Mesodermal cell (in vitro differentiated cells): ENCODE measurements at regions not wholly inside any gene's neighbourhood (a gene's known extent, or its start where the extent isn't known, plus 50 kb on each side); places are given as distances from the start of the nearest gene placed in this dataset.
"Not testable (repeated sequence)": the region's sequence is repeated elsewhere in the genome, so short reads cannot be mapped to it uniquely, and the experiment has no call there.

Experiments used
- H3K27ac ChIP-seq: 2 replicates; pipeline ENCODE4 v1.7.0; 2013; ENCODE audit warnings: mild to moderate bottlenecking, low read depth, low read length, moderate library complexity; ENCODE audit not compliant: severe bottlenecking
- H3K36me3 ChIP-seq: 2 replicates; pipeline ENCODE4 v1.7.1; 2013; ENCODE audit warnings: mild to moderate bottlenecking, low read length, moderate library complexity; ENCODE audit not compliant: control insufficient read depth, insufficient read depth
- H3K4me1 ChIP-seq: one replicate; pipeline ENCODE4 v1.7.1; 2013; ENCODE audit warnings: mild to moderate bottlenecking, low read length; ENCODE audit not compliant: insufficient read depth, control insufficient read depth, poor library complexity, severe bottlenecking
- H3K4me3 ChIP-seq: 2 replicates; pipeline ENCODE4 v1.7.0; 2013; ENCODE audit warnings: low read length, control low read depth, mild to moderate bottlenecking; ENCODE audit not compliant: insufficient read depth, poor library complexity, severe bottlenecking; ENCODE audit errors: extremely low read depth
- H3K9me3 ChIP-seq: 2 replicates; pipeline ENCODE4 v1.7.1; 2013; ENCODE audit warnings: mild to moderate bottlenecking, low read length, moderate library complexity; ENCODE audit not compliant: control insufficient read depth
- WGBS, 2 experiments: methylation state at CpG; one replicate each; pipeline ENCODE4 v1.1.5; 2013; ENCODE audit warnings: missing lambda C conversion rate in 2 of 2; ENCODE audit not compliant: insufficient coverage in 2 of 2; 5-methylcytosine and 5-hydroxymethylcytosine counted together

DNA sequence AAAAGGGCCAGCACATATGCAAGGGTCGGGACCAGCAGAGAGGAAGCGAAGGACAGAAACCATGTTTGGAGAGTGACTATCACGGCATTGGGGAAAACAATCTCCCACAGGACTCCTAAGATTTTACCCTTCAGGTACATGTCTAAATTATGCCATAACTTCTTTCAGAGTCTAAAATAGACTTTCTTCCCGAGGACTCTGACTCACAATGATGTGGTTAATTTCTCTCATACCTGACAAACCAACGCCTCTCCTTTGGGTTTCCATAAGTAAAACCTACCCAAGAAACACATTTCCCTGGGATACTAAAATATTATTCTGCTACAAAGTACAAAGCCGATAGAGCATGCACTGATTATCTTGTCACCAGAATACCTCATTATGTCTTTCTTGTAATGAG, 127.8 kb upstream of the NETO1 start:
- no peaks in the 10 kb centered on the region for H3K4me1 ChIP-seq
- no peak overlapping the region for H3K4me3 ChIP-seq
- H3K27ac ChIP-seq = no peak overlapping the region
- H3K9me3 ChIP-seq = no peaks in the 10 kb centered on the region
- no peaks in the 10 kb centered on the region for H3K36me3 ChIP-seq
- WGBS, 2 experiments = 91 to 94% methylated on average over 2 to 5 of the region's 6 CpGs

DNA sequence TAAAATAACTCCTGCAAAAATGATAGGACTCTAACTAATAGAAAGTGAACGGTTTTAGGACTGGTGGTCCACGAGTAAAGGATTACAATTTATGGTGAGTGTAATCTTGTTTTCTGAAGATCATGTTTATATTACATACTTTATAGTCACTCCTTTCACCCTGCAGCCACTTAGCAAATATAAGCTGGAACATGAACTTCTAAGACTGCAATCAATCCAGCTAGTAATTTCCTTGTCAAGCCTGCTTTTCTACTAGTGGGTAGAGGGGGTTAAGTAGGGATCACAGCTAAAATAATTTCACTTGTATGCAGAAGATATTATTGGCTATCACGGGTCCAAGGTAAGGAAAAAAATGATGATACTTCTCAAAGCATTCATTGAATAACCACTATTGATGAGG, 125.5 kb upstream of the NETO1 start:
- no peaks in the 10 kb centered on the region for H3K36me3 ChIP-seq
- no peaks in the 10 kb centered on the region for H3K4me1 ChIP-seq
- H3K4me3 ChIP-seq = no peak overlapping the region
- H3K27ac ChIP-seq = no peak overlapping the region
- H3K9me3 ChIP-seq = no peaks in the 10 kb centered on the region
- no CpG with 5 or more reads among the region's 3 CpGs for WGBS, 2 experiments

DNA sequence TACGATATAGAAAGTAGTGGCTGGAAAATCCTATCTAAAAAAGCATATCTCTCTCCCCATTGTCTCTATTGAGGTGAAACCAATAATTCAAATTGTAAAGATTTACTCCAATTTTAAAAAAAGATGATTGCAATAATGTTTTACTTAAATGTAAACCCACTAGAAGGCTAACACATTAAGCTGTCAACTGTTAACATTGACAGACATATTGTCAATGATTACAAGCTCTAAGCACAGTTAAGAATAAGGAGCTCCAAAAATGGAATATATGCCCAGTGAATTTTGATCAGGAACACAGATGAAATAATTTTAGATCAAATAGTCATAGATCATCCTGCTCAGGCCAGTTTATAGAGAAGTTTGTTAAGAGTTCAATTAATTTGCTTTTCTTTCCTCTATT, 123.6 kb upstream of the NETO1 start:
- Histone ChIP-seq H3K4me1 (no peaks in the 10 kb centered on the region), H3K27ac (no peak overlapping the region), H3K9me3 (no peaks in the 10 kb centered on the region), H3K36me3 (no peaks in the 10 kb centered on the region), H3K4me3 (no peak overlapping the region)
- WGBS, 2 experiments = no CpG with 5 or more reads among the region's 1 CpG

DNA sequence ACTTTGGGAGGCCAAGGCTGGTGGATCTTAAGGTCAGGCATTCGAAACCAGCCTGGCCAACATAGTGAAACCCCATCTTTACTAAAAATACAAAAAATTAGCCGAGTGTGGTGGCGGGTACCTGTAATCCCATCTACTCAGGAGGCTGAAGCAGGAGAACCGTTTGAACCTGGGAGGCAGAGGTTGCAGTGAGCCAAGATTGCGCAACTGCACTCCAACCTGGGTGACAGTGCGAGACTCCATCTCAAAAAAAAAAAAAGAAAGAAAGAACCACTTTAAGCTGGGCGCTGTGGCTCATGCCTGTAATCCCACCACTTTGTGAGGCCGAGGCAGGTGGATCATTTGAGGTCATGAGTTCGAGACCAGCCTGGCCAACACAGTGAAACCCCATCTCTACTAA, 119.8 kb upstream of the NETO1 start:
- not testable (repeated sequence) for H3K36me3 ChIP-seq, H3K27ac ChIP-seq, H3K4me3 ChIP-seq, H3K9me3 ChIP-seq, H3K4me1 ChIP-seq
- WGBS, 2 experiments = 78 to 83% methylated on average over 3 to 7 of the region's 9 CpGs

DNA sequence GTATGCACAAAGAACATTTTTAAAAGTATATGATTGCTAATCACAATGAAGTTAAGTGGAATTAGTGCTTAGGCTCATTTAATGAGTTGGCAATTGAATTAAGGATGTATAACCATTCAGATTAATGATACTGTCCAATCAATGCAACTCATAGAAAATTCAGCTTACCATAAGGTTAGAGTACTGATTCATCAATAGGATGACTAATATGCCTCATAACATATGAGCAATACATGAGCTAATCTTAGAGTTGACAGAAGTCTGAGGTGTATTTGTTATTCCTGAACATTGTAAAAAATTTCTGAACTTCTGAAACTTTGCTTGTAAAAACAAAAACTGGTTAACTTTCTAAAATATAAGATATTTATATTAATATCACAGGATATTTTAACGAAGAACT, 118.3 kb upstream of the NETO1 start:
- H3K9me3 ChIP-seq = no peaks in the 10 kb centered on the region
- no peaks in the 10 kb centered on the region for H3K4me1 ChIP-seq
- no peak overlapping the region for H3K27ac ChIP-seq
- no peaks in the 10 kb centered on the region for H3K36me3 ChIP-seq
- no peak overlapping the region for H3K4me3 ChIP-seq
- WGBS, 2 experiments = no CpG with 5 or more reads among the region's 1 CpG

DNA sequence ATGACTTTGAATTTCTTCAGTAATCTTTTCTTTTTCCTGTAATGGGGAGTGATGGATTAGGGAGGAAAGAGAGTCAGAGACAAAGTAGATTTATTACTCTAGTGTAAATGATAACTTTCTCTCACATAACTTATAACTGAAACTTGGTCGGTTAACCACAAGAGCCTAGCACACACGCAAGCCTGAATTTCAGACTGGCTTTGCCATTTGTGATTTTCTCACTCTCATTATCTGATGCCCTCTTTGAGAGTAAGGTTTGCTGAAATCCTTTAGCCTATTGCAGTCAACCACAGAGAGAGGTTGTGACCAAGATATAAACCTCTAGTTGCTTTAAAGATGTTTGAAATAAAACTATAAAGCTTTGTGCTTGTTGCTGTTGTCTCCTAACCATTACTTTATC, 117.9 kb upstream of the NETO1 start:
- H3K4me3 ChIP-seq = no peak overlapping the region
- no peaks in the 10 kb centered on the region for H3K4me1 ChIP-seq
- H3K27ac ChIP-seq = no peak overlapping the region
- H3K36me3 ChIP-seq = no peaks in the 10 kb centered on the region
- no CpG with 5 or more reads among the region's 2 CpGs for WGBS, 2 experiments
- H3K9me3 ChIP-seq = no peaks in the 10 kb centered on the region

DNA sequence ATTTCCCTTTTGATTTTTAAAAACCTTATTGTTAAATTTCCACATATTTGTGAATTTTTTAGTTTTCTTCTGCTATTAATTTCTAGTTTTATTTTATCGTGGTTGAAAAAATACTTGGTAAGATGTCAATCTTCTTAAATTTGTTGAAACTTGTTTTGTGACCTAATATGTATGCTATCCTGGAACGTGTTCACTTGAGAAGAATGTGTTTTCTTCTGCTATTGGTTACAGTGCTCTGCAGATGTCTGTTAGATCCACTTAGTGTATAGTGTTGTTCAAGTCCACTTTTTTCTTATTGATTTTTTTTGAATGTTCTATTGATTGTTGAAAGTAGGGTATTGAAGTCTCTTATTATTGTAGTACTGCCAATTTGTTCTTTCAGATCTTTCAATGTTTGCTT, 116.5 kb upstream of the NETO1 start:
- Histone ChIP-seq H3K27ac (no peak overlapping the region), H3K9me3 (no peaks in the 10 kb centered on the region), H3K36me3 (no peaks in the 10 kb centered on the region), H3K4me3 (no peak overlapping the region), H3K4me1 (no peaks in the 10 kb centered on the region)
- WGBS, 2 experiments = 57 to 78% methylated on average over 1 of the region's 2 CpGs

DNA sequence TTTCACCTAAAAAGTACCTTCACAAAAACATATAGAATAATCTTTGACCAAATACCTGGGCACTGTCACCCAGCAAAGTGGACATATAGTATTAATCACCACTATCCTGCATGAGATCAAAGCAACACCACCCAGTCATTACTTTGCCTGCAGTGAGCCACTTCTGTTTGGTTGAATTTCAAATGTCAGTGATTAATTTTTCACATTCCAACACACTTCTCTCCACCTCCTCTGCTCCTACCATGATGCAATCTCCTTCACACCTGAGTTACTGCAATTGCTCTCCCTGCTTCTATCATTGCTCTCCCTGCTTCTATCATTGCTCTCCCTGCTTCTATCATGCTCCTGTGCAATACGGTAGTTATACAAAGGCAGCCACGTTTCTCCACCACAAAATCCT, 106.1 kb upstream of the NETO1 start:
- Histone ChIP-seq H3K4me1 (no peaks in the 10 kb centered on the region), H3K36me3 (no peaks in the 10 kb centered on the region), H3K27ac (no peak overlapping the region), H3K9me3 (no peaks in the 10 kb centered on the region), H3K4me3 (no peak overlapping the region)
- whole genome bisulfite sequencing, 2 experiments = 90 to 100% methylated on average over 1 to 2 of the region's 2 CpGs

DNA sequence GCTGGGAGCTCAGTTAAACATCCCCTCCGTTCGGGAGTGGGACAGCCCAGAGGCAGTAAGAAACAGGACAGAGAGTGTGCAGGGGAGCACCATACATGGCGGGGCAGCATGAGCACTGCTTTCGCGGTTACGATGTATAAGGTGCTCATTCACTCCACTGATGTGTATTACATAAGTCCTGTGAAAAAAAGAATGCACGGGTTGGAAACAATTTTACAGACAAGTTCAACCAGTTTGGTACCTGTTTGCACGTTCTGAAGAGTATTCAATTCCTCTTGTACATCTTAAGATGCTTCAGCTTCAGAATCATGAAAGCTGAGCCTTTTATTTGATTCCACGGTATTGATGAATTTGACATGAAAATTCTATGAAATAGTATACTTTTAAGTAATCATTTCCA, 97.8 kb upstream of the NETO1 start:
- 89 to 98% methylated on average over 5 to 8 of the region's 9 CpGs for WGBS, 2 experiments
- Histone ChIP-seq H3K36me3 (no peaks in the 10 kb centered on the region), H3K4me3 (no peak overlapping the region), H3K27ac (no peak overlapping the region), H3K4me1 (no peaks in the 10 kb centered on the region), H3K9me3 (no peaks in the 10 kb centered on the region)

DNA sequence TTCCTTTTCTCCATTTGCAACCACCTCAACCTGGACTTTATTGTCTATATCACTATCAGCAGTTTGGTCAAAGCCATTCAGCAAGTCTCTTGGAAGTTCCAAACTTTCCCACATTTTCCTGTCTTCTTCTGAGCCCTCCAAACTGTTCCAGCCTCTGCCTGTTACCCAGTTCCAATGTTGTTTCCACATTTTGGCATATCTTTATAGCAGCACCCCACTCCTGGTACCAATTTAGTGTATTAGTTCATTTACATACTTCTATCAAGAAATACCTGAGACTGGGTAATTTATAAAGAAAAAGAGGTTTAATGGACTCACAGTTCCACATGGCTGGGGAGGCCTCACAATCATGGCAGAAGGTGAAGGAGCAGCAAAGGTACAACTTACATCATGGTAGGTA, 90.4 kb upstream of the NETO1 start:
- not testable (repeated sequence) for H3K4me1 ChIP-seq, H3K27ac ChIP-seq, H3K4me3 ChIP-seq, H3K36me3 ChIP-seq
- peaks cover 11% of the 10 kb centered on the region for H3K9me3 ChIP-seq

DNA sequence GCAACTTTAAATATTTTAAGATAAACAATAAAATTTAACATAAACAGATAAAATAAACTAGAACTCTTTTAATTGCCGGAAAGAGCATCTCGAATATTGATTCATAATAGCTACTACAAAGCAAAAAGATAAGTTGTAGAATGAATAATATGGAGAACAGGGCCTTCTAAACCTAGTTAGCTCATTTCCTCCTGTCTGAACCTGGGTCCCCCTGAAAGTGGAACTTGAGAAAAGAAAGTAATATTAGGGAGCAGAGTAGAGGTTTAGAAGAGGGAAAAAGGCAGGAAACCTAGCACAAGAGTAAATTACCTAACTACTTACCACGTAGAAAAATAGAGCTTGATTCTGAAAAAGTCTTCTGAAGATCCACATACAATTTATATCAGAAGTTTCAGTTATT, 80.7 kb upstream of the NETO1 start:
- Histone ChIP-seq H3K27ac (no peak overlapping the region), H3K4me3 (no peak overlapping the region), H3K4me1 (no peaks in the 10 kb centered on the region), H3K36me3 (no peaks in the 10 kb centered on the region), H3K9me3 (no peaks in the 10 kb centered on the region)
- WGBS, 2 experiments = no CpG with 5 or more reads among the region's 3 CpGs

DNA sequence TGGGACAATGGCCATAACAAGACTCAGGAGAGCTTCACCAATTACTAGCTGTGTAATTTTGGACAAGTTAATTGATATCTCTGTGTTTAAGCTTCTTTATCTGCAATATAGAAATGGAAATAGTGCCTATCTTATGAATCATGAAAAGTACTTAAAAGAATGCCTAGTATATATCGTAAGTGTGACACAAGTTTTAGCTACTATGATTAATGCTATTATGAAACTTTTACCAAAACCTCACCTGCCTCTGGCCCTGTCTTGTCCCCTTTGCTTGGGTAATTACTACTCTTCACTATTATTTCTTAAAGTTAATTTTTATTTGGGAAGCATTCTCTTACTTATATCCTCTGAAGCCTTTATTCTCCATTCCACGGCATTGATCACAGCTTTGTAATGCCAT, 75.0 kb upstream of the NETO1 start:
- Histone ChIP-seq H3K27ac (no peak overlapping the region), H3K36me3 (no peaks in the 10 kb centered on the region), H3K9me3 (no peaks in the 10 kb centered on the region), H3K4me3 (no peak overlapping the region), H3K4me1 (no peaks in the 10 kb centered on the region)
- WGBS, 2 experiments = no CpG with 5 or more reads among the region's 2 CpGs
